ENCODE measurements at regions not wholly inside any gene's neighbourhood (a gene's known extent, or its start where the extent isn't known, plus 50 kb on each side); places are given as distances from the start of the nearest gene placed in this dataset.

GRCh38 chr14:104504172-104504735 is 75.3 kb upstream of the C14orf180 start:
- Histone ChIP-seq H3K4me3 (ENCODE audit: low read length) (no peak overlapping the region), H2AFZ (ENCODE audit: low read depth, low read length) (no peak overlapping the region), H3K27me3 (ENCODE audit: insufficient read depth, low read depth, low read length) (no peaks in the 10 kb centered on the region), H3K9me2 (ENCODE audit: insufficient read depth, low read length) (no peaks in the 10 kb centered on the region), H3K9me3 (ENCODE audit: low read length) (no peaks in the 10 kb centered on the region), H3K79me2 (replicated peaks; ENCODE audit: insufficient read depth, low read length) (no peaks in the 10 kb centered on the region), H3K9ac (ENCODE audit: low read length) (no peak overlapping the region), H3K4me2 (ENCODE audit: low read length) (no peak overlapping the region), H4K20me1 (ENCODE audit: insufficient read depth) (no peaks in the 10 kb centered on the region), H3F3A (ENCODE audit: insufficient read depth, low read length, poor library complexity, severe bottlenecking) (no peaks in the 10 kb centered on the region), H3K36me3 (ENCODE audit: insufficient read depth, low read length) (no peaks in the 10 kb centered on the region), H3K27ac (ENCODE audit: low read length) (no peak overlapping the region)
- no peak for TF ChIP-seq POLR2AphosphoS5 (IDR thresholded peaks at IDR 0.05)
- no peak for TF ChIP-seq EZH2 (IDR thresholded peaks at IDR 0.05; ENCODE audit: borderline replicate concordance, insufficient read depth, low read length, poor library complexity, severe bottlenecking)
- TF ChIP-seq SMC3 (conservative IDR thresholded peaks at IDR 0.05; ENCODE audit: poor library complexity): no peak
- TF ChIP-seq EP300 (conservative IDR thresholded peaks at IDR 0.05; ENCODE audit: poor library complexity, severe bottlenecking): no peak

GRCh38 chr14:104505085-104506074 is 74.2 kb upstream of the C14orf180 start:
- TF ChIP-seq EZH2 (IDR thresholded peaks at IDR 0.05; ENCODE audit: borderline replicate concordance, insufficient read depth, low read length, poor library complexity, severe bottlenecking) (no peak), TAF1 (IDR thresholded peaks at IDR 0.05; ENCODE audit: low read depth) (no peak), RAD21 (conservative IDR thresholded peaks at IDR 0.05) (no peak), MXI1 (conservative IDR thresholded peaks at IDR 0.05; ENCODE audit: poor library complexity, severe bottlenecking) (no peak), CTCF (IDR thresholded peaks at IDR 0.05; ENCODE audit: poor library complexity, severe bottlenecking) (no peak), REST (IDR thresholded peaks at IDR 0.05; ENCODE audit: borderline replicate concordance) (no peak), EP300 (conservative IDR thresholded peaks at IDR 0.05; ENCODE audit: poor library complexity, severe bottlenecking) (no peak), SMC3 (conservative IDR thresholded peaks at IDR 0.05; ENCODE audit: poor library complexity) (no peak), POLR2AphosphoS5 (IDR thresholded peaks at IDR 0.05) (no peak)
- Histone ChIP-seq H3K36me3 (ENCODE audit: insufficient read depth, low read length) (no peaks in the 10 kb centered on the region), H4K20me1 (ENCODE audit: insufficient read depth) (no peaks in the 10 kb centered on the region), H3K9me2 (ENCODE audit: insufficient read depth, low read length) (no peaks in the 10 kb centered on the region), H3K4me2 (ENCODE audit: low read length) (no peak overlapping the region), H3K27me3 (ENCODE audit: insufficient read depth, low read depth, low read length) (no peaks in the 10 kb centered on the region), H3K9me3 (ENCODE audit: low read length) (no peaks in the 10 kb centered on the region), H3K79me2 (replicated peaks; ENCODE audit: insufficient read depth, low read length) (no peaks in the 10 kb centered on the region), H3F3A (ENCODE audit: insufficient read depth, low read length, poor library complexity, severe bottlenecking) (no peaks in the 10 kb centered on the region), H3K4me3 (ENCODE audit: low read length) (no peak overlapping the region), H3K9ac (ENCODE audit: low read length) (no peak overlapping the region), H2AFZ (ENCODE audit: low read depth, low read length) (no peak overlapping the region), H3K27ac (ENCODE audit: low read length) (no peak overlapping the region)
